ENCODE measurements at regions not wholly inside any gene's neighbourhood (a gene's known extent, or its start where the extent isn't known, plus 50 kb on each side); places are given as distances from the start of the nearest gene placed in this dataset.
"Not testable (repeated sequence)": the region's sequence is repeated elsewhere in the genome, so short reads cannot be mapped to it uniquely, and the experiment has no call there.

DNA sequence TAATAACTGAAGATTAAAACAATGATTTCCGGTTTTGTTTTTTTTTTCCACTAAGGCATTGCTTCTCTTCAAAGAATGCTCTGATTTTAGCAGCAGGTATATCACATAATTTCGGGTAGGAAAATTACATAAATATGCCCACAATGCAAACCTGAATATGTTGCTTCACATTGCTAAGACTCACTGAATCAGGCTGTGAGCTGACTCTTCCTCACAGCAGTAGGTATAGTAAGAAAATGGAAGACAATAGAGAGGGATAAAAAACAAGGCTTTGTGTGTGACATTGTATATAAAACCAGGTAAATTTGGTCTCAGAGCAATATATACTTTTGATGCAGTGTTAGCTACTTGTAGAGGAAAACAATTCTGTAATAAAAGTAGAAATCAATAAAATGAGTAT is 1355.0 kb downstream of the OLFM4 start:
- ATAC-seq, result no peak
- no peaks in the 10 kb centered on the region for H3K36me3 Mint-ChIP-seq
- H3K4me3 Mint-ChIP-seq, result no peak overlapping the region
- H3K27me3 Mint-ChIP-seq, result no peaks in the 10 kb centered on the region
- H3K4me1 Mint-ChIP-seq, result no peaks in the 10 kb centered on the region
- no peak overlapping the region for H3K27ac Mint-ChIP-seq
- peaks cover 10% of the 10 kb centered on the region for H3K9me3 Mint-ChIP-seq

DNA sequence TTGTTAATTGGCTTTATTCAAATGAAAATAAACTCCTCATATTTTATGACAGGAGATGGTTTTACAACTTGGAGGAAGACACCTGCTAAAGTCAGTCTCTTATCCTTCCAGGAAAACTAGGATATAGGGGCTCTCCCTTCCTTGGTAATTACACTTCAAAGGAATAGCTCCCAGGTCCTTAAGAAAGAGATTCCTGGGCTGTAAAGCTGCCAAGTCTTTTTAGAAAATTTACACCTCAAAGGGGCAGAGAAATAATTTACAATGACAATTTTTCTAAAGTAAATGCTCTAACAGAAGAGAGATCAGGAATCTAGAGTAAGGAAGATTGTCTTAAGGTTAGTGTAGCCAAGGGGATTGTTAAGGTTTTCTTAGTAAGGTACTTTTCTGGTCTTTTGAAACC is 1359.0 kb downstream of the OLFM4 start:
- no peaks in the 10 kb centered on the region for H3K27me3 Mint-ChIP-seq
- ATAC-seq, result no peak
- H3K9me3 Mint-ChIP-seq, result peaks cover 8% of the 10 kb centered on the region
- H3K4me3 Mint-ChIP-seq, result no peak overlapping the region
- no peak overlapping the region for H3K27ac Mint-ChIP-seq
- H3K36me3 Mint-ChIP-seq, result no peaks in the 10 kb centered on the region
- H3K4me1 Mint-ChIP-seq, result no peaks in the 10 kb centered on the region

DNA sequence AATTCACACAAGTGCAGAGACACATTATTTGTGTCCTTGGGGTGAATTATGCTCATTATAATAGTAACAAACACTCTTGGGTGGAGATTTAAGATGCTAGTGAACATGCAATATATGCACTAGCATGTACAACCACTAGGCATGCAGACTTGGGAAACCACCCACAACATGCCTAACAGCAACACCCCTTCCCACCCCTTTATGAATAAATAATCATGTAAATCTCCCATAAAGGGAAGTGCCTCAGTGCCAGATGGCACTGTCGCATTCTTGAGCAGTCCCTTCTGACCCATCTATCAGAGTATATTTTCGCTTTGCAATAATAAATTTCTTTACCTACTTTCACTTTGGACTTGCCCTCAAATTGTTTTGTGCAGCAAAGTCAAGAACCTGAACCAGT is 1362.2 kb downstream of the OLFM4 start:
- Mint-ChIP-seq H3K4me1 (no peaks in the 10 kb centered on the region), H3K9me3 (peaks cover 6% of the 10 kb centered on the region), H3K36me3 (no peaks in the 10 kb centered on the region), H3K4me3 (no peak overlapping the region), H3K27ac (no peak overlapping the region), H3K27me3 (no peaks in the 10 kb centered on the region)
- no peak for ATAC-seq

DNA sequence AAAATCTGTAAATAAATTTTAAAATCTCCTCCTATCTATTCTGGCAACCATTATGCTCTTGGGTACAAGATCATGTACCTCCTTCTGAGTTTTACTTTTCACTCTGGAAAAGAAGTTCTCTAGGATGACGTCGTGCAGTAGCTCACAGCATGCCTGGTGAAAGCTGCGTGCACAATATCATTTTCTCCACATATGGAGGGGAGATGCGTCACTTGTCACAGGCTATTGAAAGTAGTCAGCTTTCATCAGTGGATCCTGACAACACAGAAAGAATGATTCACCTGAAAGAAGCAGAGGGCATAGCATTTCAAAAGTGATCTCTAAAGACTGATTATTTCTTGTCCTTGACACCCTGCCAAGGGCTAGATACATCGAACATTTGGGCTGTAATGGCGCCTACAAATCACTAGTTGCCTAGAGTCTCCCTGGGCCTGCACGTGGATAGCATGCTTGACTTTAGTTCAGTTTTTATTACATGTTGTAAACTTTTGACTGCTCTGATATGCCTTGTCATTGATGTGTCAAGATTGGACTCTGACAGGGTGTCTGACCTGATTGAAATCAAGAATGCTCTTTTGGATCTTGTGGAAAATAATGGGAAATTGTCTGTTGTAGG is 1365.6 kb downstream of the OLFM4 start:
- ATAC-seq, result no peak
- no peaks in the 10 kb centered on the region for H3K36me3 Mint-ChIP-seq
- H3K4me3 Mint-ChIP-seq, result no peak overlapping the region
- H3K4me1 Mint-ChIP-seq, result no peaks in the 10 kb centered on the region
- peaks cover 2% of the 10 kb centered on the region for H3K9me3 Mint-ChIP-seq
- H3K27ac Mint-ChIP-seq, result no peak overlapping the region
- no peaks in the 10 kb centered on the region for H3K27me3 Mint-ChIP-seq

DNA sequence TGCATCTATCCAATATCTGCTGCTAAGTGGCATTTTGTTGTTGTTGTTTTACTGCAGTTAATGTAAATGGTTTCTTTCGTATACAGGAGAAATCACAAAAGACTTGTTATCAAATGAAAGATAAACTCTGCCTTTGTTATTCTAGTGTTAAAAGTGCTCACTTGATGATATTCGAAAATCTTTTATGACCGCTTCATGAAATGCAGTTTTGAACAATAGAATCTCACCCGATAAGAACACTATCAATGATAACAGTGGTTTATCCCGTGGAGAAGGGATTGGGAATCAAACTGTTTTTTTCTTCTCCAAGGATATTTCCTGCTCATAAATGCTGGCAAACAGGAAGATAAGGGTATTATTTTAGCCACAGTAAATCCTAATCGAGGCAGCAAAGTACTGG is 1366.3 kb downstream of the OLFM4 start:
- H3K27ac Mint-ChIP-seq, result no peak overlapping the region
- ATAC-seq, result no peak
- H3K4me3 Mint-ChIP-seq, result no peak overlapping the region
- no peaks in the 10 kb centered on the region for H3K27me3 Mint-ChIP-seq
- H3K36me3 Mint-ChIP-seq, result no peaks in the 10 kb centered on the region
- H3K4me1 Mint-ChIP-seq, result no peaks in the 10 kb centered on the region
- H3K9me3 Mint-ChIP-seq, result peaks cover 2% of the 10 kb centered on the region

DNA sequence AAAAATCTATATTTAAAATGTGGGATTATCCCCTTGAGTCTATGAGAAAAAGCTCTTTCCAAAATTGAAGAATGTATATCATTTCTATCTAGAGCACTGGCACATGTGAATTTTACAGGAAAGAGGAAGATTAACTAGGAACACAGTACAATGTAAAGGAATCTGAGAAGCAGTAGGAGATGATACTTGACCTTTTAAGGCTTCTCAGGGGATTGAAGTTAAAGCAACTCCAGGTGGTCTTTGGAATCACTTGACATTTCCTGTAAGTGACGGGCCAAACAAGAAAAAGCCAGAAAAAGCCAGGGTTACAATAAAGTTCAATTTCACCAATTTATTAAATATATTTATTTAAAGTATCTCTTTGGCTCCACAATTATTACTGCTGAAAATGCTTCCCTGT is 1373.9 kb downstream of the OLFM4 start:
- Mint-ChIP-seq H3K27ac (no peak overlapping the region), H3K4me3 (no peak overlapping the region), H3K36me3 (no peaks in the 10 kb centered on the region), H3K4me1 (no peaks in the 10 kb centered on the region), H3K27me3 (no peaks in the 10 kb centered on the region), H3K9me3 (peaks cover 2% of the 10 kb centered on the region)
- no peak for ATAC-seq

DNA sequence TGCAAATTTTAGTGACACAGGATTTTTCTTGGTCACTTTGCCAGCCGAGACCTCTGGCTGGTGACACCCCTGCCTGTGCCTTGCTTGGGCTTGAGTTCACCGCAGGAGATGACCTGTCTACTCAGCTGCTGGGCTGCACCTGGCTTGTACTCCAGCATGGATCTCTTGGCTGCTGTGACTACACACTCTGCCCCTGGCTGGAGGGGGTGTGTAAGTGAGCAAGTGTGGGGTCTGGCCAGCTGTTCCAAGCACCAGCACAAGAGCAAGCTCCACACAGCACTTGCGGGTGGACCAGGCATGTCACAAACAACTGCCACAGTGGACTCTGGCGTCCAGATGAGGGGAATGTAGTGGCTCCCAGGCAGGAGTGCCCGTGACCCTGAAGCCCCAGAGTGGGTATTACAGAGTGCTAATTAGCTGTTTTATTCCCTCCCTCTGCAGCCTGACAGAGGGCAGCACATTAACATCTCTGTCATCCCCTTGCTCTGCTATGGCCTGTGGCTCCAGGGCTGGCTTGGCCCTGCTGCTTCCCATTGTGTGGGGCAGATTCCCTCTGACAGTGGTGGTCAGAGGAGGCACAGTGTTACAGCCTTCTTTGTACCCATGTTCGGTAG is 1387.2 kb downstream of the OLFM4 start:
- H3K4me3 Mint-ChIP-seq, result no peak overlapping the region
- no peak overlapping the region for H3K27ac Mint-ChIP-seq
- peaks cover 2% of the 10 kb centered on the region for H3K9me3 Mint-ChIP-seq
- H3K36me3 Mint-ChIP-seq, result no peaks in the 10 kb centered on the region
- no peaks in the 10 kb centered on the region for H3K27me3 Mint-ChIP-seq
- ATAC-seq, result no peak
- H3K4me1 Mint-ChIP-seq, result no peaks in the 10 kb centered on the region

DNA sequence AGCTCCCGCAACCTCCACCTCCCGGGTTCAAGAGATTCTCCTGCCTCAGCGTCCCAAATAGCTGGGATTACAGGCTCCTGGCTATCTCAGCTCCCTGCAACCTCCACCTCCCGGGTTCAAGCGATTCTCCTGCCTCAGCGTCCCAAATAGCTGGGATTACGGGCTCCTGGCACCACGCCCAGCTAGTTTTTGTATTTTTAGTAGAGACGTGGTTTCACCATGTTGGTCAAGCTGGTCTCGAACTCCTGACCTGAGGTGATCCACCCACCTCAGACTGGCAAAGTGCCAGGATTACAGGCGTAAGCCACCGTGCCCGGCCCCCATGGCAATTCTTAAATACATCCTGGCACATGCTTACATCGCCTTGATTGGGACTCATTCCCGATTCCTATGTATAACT is 1394.3 kb downstream of the OLFM4 start:
- not testable (repeated sequence) for H3K27me3 Mint-ChIP-seq, H3K4me1 Mint-ChIP-seq, H3K27ac Mint-ChIP-seq, H3K4me3 Mint-ChIP-seq, ATAC-seq, H3K9me3 Mint-ChIP-seq, H3K36me3 Mint-ChIP-seq

DNA sequence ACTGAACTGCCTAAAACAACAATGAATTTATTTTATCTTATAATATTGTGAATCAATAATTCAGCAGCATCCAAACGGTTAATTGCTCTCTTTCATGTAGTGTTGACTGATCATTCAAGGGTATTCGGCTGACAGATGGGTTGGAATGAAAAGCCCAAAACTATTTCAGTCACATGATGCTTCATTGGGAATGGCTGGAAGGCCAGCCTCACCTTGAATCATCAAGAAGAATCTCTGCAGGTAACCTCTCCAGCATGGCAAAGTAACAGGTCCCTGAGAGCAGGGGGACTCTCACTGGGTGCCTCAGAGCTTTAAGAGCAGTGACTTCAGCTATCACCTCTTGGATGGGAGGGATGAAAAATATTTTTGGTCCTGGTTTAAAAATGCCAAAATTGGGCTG is 1395.7 kb downstream of the OLFM4 start:
- Mint-ChIP-seq H3K36me3 (no peaks in the 10 kb centered on the region), H3K27me3 (no peaks in the 10 kb centered on the region)

DNA sequence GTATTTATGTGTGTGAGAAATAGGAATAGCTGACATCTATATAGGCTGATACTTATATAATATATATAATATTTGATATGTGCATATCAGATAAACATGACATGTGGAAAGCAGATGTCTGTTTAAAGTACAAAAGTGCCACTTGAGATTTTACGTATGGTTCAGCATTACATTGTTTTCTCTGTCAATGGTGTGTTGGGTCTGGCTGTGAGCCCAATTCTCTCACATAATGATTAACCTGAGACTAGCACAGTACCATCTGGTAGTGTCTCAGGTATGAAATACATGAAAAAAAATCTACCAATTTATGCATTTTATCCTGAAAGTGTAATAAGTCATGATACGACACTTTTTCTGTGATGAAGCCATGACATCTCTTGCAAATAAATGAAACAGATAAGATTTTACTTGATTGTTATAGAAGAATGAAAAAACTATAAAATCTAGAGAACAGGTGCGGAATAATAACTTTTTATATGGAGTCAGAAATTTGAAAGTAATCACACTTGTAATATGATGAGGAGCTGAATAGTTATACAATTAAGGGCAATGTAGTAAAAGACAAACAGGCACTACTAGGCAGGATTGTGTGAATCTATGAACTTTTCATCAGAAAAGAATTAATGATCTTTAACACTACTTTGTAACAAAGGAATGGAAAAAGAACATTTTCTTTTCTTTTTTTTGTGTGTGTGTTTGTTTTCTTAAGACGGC is 1405.0 kb downstream of the OLFM4 start:
- Mint-ChIP-seq H3K27ac (no peak overlapping the region), H3K4me3 (no peak overlapping the region), H3K4me1 (no peaks in the 10 kb centered on the region), H3K27me3 (no peaks in the 10 kb centered on the region), H3K36me3 (no peaks in the 10 kb centered on the region), H3K9me3 (no peaks in the 10 kb centered on the region)
- no peak for ATAC-seq

More for the DNA sequence above, 1395.7 kb downstream of the OLFM4 start:
- ATAC-seq, result no peak
- Mint-ChIP-seq H3K4me3 (no peak overlapping the region), H3K27ac (no peak overlapping the region), H3K9me3 (no peaks in the 10 kb centered on the region), H3K4me1 (no peaks in the 10 kb centered on the region)

DNA sequence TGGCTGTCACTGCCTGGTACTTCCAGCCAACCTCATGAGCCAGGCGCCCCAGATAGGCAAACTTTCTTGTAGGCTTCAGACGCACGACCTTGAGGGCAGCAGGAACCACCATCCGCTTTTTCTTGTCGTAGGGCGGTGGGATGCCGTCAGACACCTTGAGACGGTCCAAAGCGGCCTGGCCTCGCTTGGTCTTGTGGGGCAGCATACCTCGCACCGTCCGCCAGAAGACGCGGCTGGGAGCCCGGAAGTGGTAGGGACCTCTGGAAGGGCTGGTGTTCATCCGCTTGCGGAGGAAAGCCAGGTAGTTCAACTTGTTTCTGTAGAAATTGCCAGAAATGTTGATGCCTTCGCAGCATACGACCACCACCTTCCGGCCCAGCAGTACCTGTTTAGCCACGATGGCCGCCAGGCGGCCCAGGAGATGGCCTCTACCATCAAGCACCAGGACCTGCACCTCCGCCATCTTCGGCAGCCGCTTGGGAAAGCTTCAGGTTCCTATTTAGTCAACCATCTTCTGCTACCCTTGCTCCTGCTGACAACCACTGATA is 1412.3 kb downstream of the OLFM4 start:
- H3K36me3 Mint-ChIP-seq, ATAC-seq, H3K4me3 Mint-ChIP-seq, H3K4me1 Mint-ChIP-seq, H3K27ac Mint-ChIP-seq, H3K9me3 Mint-ChIP-seq, H3K27me3 Mint-ChIP-seq: not testable (repeated sequence)

DNA sequence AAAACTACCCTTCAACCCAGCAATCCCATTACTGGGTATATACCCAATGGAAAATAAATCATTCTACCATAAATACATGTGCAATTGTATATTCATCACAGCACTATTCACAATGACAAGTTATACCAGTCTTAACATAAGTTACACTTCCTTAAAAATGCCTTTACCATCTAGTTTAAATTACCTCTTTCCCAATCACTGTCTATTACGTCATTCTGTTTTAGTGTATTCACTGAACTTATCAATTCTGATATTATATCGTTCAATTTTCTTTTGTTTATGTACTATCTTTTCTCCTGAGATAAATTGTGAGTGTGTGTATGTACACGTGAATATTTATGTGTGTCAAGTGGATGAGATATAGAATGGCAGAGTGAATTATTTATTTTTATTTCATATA is 1416.8 kb downstream of the OLFM4 start:
- no peak overlapping the region for H3K4me3 Mint-ChIP-seq
- no peak overlapping the region for H3K27ac Mint-ChIP-seq
- H3K27me3 Mint-ChIP-seq, result no peaks in the 10 kb centered on the region
- no peaks in the 10 kb centered on the region for H3K4me1 Mint-ChIP-seq
- ATAC-seq, result no peak
- H3K36me3 Mint-ChIP-seq, result no peaks in the 10 kb centered on the region
- peaks cover 3% of the 10 kb centered on the region for H3K9me3 Mint-ChIP-seq

DNA sequence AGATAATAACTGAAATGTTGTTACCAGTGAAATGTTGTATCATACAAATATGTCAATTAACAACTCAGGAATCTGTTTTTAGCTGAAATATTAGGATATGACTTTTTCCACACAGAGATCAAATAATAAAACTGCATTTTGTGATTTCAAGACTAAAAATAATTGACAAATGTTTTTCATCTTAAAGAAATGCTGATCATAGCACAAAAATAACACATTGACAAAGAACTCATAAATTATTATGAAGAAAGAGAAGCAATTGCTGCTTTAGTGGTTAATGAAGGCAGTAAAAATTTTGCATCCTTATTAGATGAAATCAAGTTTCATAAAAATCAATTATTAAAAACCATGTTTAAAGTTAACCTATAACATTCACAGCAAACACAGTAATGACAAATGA is 1417.3 kb downstream of the OLFM4 start:
- Mint-ChIP-seq H3K4me3 (no peak overlapping the region), H3K9me3 (peaks cover 3% of the 10 kb centered on the region), H3K27me3 (no peaks in the 10 kb centered on the region), H3K27ac (no peak overlapping the region), H3K36me3 (no peaks in the 10 kb centered on the region), H3K4me1 (no peaks in the 10 kb centered on the region)
- no peak for ATAC-seq

DNA sequence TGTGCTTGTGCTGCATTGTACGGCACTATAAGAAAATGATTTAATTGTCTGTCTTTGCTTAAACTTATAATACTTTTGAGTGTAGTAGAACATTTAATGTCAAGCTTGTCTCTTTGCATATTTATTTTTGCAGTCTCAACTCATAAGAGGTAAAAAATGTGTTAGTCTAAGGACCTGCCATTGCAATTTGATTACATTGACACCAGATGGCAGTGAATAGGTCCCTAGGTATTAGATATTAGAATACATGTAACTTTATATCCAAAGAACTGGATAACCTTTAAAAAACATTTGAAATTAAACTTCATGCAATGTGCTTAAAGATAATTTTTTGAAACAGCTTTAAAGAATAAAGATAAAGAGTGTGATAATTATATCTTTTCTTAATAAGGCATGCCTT is 1421.3 kb downstream of the OLFM4 start:
- H3K27me3 Mint-ChIP-seq, result no peaks in the 10 kb centered on the region
- H3K4me3 Mint-ChIP-seq, result no peak overlapping the region
- H3K27ac Mint-ChIP-seq, result no peak overlapping the region
- H3K36me3 Mint-ChIP-seq, result no peaks in the 10 kb centered on the region
- H3K4me1 Mint-ChIP-seq, result no peaks in the 10 kb centered on the region
- peaks cover 5% of the 10 kb centered on the region for H3K9me3 Mint-ChIP-seq
- no peak for ATAC-seq

DNA sequence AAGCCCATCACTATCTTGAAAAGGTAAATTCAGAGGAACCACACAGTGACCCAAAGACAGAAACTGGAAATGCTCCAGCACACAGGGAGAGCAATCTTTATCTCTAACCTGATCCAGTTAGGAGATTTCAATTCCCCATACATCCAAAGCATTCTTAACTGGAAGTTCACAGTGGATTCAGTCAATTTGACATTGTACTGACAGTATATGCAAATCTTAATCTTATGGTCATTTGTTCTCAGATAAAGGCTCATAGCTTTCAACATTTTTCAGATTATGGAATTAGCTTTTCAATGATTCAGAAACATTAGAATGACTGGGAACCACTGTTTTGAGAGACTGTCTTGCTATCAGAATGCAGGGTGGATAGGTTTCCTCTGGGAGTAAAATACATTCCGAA is 1455.6 kb downstream of the OLFM4 start:
- no peak for ATAC-seq
- H3K9me3 Mint-ChIP-seq, result no peaks in the 10 kb centered on the region
- no peak overlapping the region for H3K27ac Mint-ChIP-seq
- no peaks in the 10 kb centered on the region for H3K4me1 Mint-ChIP-seq
- no peak overlapping the region for H3K4me3 Mint-ChIP-seq
- H3K27me3 Mint-ChIP-seq, result no peaks in the 10 kb centered on the region
- no peaks in the 10 kb centered on the region for H3K36me3 Mint-ChIP-seq
